GM19397 (cell line): ENCODE measurements at regions not wholly inside any gene's neighbourhood (a gene's known extent, or its start where the extent isn't known, plus 50 kb on each side); places are given as distances from the start of the nearest gene placed in this dataset.

ENCODE experiments used
- ATAC-seq: cut with Tn5 transposase; IDR thresholded peaks from one replicate; pipeline ENCODE4 v1.9.1; 2021; ENCODE audit warnings: mild to moderate bottlenecking, moderate library complexity; ENCODE audit not compliant: unreplicated experiment

DNA sequence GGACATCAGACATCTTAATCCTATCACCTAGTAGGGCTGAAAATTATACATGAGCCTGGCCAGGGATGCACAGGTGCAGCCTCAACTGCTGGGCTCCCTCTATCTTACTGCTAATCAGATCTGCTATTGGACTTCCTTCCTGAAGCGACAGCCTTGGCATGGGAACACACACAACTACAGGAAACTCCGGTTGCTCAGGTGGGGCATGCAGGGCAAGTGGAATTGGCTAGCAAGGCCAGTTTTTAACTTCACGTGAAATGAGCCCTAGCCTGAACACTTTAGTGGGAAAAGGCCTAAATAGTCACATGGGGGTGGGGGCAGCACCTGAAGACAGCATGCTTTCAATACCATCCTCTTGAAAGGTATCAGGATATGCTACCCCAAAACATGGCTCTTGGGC is 147.9 kb upstream of the NCKAP5 start:
- ATAC-seq = no peak

DNA sequence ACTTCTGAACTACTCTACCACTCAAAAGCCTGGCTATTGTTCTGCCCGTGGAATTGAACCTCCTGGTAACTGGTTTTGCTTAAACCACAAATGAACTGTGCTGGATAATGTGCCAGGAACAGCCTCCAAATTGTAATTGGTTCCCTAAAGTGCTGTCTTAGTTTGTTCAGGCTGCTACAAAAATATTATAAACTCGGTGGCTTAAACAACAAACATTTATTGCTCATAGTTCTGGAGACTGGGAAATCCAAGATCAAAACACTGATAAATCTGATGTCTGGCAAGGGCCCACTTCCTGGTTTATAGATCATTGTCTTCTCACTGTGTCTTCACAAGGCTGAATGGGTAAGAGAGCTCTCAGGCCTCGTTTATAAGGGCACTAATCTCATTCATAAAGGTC is 149.2 kb upstream of the NCKAP5 start:
- no peak for ATAC-seq

DNA sequence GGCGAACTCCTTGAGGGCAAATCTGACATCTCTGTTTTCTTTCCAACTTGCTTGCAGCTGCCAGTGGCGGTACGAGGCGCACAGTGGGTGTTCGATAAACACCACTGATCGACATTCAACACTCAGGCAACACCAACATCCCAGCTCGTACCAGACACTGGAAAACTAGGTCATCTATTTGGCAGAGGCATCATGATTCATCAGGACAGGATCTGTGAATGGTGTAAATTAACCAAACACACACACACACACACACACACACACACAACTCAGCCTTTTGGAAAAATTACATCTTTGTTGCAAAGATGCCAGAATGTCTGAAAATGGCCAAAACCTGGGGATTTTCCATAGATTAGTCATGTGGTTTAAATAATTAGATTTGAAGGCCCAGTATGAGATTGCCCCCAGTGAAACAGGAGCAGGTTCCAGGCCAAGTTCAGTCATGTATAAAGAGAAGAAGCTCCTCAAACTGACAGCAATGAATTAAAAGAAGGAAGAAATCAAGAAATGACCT is 150.5 kb upstream of the NCKAP5 start:
- no peak for ATAC-seq

DNA sequence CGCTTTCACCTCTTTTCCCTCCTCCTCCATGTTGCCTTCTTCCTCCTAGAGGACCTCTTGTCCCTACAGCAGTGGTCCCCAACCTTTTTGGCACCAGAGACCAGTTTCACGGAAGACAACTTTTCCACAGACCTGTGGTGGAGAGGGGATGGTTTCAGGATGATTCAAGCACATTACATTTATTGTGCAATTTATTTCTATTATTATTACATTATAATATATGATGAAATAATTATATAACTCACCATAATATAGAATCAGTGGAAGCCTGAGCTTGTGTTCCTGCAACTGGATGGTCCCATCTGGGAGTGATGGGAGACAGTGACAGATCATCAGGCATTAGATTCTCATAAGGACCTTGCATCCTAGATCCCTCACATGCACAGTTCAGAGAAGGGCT is 152.2 kb upstream of the NCKAP5 start:
- no peak for ATAC-seq

DNA sequence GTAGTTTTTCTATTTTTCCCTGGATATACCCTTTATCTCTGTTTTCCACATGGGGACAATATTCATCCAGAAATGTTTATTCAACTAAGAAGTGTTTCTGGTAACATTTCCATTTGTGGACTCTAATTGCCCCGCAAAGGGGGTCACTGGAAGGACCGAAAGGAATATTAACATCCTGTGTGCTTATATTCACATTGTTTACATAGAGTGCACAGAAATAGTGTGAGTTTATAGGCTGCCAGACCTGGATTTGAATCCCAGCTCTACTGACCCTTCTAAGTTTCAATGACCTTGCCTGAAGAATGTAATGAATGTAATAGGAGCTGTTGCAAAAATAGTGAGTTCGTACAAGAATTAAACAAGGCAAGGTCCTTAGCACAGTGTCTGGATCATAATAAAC is 152.9 kb upstream of the NCKAP5 start:
- no peak for ATAC-seq

DNA sequence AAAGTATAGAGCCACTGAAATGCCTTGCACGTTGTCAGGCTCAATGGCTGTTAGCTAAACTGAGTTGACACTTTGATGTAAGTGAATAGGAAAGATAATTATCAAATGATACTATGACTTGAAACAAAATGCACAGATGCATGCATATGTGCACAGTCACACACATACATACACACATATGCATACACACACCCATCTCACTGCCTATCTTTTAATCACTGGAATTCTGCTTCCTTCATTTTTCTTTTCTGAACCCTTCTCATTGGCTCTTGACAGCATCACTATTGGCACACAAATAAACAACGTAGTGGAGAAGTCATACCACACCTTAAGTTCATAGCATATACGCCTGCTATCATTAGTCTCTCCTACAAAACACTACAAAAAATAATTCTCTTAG is 154.9 kb upstream of the NCKAP5 start:
- ATAC-seq = no peak

DNA sequence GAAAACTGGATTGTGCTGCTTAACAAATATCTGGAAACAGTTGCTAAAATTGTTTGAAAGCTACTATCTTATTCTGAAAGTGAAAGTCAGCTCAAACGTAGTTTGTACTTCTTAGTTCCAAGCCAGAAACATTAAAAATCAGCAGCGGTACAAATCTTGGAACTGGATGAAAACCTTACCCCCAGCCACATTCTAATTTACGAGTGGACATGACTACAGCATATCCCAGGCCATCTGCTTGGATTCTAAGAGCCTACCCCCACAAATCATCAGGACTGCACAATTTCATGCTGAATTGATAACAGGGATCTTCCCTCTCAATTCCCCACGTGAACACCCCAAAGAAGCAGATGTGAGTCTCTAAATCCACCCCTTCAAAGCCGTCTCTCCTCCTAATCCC is 158.7 kb upstream of the NCKAP5 start:
- no peak for ATAC-seq

DNA sequence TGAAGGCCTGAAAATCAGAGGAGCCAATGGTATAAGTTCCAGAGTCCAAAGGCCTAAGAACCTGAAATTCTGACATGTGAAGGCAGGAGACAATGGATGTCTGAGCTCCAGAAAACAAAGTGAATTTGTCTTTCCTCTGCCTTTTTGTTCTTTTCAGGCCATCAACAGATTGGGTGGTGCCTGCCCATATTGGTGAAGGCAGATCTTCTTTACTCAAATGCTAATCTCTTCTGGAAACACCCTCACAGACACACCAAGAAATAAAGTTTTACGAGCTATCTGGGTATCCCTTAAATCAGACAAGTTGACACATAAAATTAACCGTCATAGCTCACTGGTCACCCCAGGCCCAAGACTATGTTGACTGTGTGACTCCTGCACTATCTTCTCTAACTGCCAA is 163.8 kb upstream of the NCKAP5 start:
- ATAC-seq = no peak

DNA sequence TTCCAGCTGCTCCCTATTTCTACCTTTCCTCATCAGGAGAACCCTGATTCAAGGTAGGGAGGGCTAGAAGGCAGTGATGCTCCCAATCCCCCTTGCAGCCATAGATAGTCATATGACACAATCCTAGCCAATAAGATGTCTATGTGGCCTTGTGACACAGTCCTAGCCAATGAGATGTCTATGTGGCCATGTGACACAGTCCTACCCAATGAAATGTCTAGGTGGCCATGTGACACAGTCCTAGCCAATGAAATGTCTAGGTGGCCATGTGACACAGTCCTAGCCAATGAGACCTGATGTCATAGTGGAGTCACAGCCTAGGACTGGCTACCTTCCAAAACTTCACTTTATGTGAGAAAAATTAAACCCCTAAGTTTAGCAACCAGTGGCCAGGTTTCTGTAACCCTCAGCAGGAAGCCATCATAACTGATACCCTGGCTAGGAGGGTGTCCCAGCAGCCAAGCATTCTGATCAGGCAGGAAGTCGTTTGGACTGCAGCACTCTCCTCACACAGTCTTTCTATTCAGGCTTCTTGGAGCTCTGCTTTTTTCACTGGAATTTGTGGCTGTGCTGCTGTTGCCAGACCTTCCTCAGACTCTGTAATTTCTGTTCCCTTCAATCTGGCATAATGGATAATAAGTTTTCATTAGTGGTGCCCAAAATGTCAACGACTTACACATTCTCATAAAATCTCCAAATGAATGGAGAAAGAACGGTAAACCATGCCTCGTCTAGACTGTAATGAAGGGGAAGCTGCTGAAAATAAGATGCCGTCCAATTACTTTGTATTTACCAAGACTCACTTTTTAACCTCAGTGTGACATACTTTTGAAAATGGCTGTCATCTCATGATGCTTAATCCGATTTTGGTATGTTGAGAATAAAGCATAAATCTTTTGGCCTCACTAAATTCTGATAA is 165.0 kb upstream of the NCKAP5 start:
- ATAC-seq = no peak

DNA sequence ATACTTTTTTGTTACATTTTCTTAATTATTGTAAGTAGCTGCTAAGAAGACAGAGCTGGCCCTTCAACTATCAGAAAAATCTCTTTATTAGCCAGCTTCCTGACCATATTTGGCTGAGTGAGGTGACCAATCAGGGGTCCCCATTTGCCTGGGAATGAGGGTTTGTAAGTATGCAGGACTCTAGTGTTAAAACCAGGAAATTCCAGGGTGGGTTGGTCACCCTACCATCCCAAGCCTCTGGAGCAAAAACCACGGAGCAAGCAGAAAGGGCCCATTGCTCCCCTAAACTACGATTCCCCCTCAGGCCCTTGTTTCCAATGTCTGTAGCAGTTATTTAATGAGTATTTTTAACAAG is 165.6 kb upstream of the NCKAP5 start:
- ATAC-seq = no peak

DNA sequence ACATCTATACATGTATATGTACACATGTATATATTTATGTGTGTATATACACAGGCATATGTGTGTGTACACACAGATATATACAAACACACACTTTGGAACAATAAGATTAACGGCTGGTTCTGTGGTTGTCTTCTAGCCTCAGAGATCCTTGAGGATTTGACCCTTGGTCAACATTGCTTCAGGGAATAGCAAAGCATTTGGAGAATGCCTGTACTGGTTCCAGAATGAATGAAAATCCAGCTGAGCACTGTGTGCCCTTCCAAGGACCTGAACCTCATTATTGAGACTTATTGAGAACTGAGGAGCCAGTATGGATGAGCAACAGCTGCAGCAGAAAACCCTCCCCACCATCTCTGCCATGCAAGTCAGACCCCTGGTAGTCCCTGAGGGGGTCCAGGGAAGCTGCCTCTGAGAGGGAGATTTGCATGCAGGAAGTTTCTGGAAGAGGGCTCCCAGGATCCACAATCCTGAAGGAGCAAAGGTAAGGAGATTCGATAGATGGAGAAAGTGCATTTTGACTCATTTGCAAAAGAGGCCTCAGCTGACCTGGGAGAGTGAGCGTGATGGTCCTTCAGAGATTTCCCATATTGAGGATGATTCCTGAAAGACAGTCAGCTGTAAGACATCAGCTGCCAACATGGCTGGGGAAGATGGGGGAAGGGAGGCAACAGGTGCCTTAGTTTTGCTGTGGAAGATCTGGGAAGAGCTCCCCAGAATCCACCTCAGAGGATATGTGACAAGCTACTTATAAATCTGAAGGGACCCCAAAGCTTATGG is 166.6 kb upstream of the NCKAP5 start:
- ATAC-seq = no peak

DNA sequence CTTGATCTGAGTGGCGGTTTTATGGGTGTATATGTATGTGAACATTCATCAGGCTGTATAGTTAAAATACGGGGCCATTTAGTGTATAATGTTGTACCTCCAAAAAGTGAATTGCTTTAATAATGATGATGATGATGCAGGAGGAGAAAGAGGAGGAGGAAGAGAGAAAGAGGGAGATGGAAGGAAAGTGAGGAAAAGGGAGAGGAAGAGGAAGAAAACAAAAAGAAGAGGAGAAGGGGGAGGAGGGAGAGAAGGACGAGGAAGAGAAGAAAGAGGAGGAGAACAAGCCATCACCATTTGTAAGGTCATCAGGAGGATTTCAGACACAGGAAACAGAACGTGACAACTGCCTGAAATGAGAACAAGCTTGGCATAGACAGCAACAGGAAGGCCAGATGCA is 168.4 kb upstream of the NCKAP5 start:
- no peak for ATAC-seq

DNA sequence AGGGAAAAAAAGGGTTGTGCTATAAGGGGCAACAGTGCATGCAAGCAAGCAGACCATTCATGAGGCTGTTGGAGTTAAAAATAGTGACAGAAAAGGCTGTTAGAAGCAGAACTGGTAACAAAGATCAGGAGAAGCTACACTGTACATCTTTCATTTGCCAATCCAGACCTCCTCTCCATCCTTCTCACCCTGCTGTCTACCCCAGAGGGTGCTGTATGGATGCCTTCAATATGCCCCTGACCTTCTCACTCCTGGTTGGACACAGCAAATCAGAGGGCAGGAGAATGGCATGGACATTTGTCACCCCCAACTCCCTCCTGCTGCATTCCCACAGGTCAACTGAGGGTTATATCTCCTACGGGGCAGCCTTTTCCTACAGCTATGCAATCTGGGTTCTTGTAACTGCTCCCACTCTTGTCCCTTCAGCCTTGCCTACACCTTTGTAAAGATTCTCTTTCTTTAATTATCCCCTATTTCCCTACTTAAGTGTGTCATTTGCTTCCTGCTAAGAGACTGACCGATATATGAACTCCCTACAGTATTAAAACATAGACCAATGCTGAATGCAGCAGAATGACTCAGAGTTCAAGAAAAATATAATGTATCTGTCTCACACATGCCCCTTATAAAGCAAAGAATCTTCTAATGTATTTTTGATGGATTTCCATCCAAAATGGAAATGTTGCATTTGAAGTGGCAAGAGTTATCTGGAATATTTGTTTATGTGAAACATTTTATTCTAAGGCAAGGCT is 169.2 kb upstream of the NCKAP5 start:
- no peak for ATAC-seq

DNA sequence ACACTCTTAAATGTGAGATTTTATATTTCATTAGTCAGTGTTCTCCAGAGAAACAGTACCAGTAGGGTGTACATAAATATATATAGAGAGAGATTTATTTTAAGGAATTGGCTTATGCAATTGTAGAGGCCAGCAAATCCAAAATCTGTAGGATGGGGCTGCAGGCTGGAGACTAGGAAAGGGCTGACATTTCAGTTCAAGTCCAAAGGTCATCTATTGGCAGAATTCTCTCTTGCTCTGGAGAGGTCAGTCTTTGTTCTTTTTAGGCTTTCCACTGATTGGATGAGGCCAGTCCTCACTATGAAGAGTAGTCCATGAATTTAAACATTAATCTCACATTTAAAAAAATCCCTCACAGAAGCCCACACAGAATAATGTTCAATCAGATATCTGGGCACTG is 170.8 kb upstream of the NCKAP5 start:
- no peak for ATAC-seq

DNA sequence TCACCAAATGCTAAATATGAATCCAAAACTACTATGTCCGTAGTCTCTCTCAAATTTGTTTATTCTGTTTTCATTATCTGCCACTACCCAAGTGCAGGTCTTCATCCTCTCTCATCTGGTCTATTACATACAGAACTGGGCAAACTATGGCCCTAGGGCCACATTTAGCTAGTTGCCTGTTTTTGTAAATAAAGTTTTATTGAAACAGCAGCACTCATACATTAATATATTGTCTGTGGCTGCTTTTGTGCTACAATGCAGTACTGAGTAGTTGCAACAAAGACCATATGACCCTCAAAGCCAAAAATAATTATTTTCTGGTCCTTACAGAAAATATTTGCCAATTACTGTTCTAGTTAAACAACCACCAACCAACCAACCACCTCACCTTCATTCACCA is 172.2 kb upstream of the NCKAP5 start:
- no peak for ATAC-seq

DNA sequence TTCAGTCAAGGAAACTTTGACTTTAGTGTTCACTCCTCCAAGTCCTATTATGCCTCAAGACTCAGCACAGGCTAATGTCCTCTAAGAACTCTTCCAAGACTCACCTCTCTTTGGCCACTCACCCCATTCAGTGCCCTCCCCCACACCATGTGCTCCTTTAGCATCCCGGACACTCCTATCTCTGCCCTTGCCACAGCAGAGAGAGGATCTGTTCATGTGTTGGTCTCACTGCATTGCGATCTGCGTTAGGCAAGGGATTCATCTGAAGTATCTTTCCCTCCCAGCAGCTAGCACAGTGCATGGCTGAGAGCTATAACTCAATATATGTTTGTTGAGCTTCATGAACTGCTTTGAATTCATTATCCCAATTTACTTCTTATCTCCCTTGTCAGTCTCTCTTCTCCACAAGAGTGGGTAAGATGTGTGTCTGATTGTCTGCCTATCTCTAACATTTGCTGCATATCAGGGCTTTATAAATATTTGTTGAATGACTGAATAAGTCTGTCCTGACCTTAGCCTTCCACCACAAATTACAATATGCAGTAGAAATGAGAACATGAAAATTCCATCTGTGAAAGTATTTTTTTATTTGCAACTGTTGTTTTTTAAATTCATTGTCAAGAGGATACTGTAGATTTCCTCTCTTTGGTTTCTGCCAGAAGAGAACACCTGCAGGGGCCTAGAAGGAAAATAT is 179.9 kb upstream of the NCKAP5 start:
- no peak for ATAC-seq

DNA sequence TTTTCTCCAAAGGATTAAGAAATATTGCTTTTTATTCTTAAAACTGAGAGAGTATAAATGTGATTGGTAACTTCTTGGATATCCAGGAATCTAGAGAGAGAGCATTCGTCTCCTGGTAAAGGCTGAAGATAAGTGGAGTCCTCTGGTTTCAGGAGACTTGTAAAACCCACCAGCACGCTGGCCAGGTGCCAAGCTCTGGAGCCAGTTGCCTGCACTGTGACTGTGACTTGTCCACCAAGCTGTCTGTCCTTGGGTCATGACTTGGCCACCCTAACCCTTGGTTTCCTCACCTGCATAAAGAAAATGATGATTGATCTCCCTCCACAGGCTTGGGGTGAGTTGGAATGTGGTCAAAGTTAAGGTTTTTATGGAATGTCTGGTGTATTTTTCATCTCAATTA is 185.4 kb upstream of the NCKAP5 start:
- no peak for ATAC-seq

DNA sequence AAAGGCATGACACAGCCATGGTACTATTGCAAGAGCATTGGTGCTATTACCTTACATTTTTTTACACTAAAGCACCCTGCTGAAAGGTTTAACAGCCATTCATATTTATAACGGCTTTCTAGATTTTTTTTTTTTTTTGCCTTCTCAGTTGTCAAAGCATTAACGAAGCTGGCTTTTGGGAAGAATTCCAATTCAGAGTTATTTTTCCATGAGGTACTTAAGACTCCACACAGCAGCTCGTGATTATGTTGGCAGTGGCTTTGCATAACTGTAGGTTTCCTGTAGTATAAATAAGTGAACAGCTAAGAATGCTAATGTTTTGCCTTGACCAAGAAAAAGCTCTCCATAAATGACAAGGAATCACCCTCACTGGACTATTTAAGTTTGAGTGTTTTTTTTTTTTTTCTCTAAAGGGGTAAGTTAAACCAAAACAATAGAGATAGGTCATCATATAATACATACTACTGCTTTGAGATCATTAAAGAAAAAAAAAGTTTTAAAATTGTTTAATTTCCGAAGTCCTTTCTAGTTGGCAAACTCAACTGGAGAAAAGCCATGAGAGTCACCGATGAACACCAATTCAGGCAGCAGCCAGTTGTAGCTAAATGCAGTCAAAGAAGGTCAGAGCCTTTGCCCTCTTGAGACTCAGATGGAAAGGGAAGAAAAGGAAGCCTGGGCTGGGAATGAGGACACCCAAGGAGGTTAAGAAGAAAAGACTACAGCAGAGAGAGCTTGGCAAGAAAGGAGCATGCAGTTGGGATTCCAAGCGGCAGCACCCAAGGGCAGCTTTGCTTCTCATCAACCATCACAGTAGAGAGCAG is 187.4 kb upstream of the NCKAP5 start:
- ATAC-seq = no peak

DNA sequence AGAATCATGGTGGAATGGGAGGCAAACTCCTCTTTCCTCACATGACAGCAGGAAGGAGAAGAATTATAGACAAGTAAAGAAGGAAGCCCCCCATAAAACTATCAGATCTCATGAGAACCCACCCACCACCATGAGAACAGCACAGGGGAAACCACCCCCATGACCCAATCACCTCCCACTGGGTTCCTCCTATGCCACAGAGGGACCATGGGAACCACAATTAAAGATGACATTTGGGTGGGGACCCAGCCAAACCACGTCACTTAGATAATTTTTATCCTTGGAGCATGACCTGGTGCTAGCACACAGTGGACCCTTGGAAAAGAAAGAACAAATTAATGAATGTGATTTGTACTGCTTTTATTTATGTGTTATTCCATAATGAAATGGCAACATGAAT is 188.6 kb upstream of the NCKAP5 start:
- ATAC-seq = no peak

DNA sequence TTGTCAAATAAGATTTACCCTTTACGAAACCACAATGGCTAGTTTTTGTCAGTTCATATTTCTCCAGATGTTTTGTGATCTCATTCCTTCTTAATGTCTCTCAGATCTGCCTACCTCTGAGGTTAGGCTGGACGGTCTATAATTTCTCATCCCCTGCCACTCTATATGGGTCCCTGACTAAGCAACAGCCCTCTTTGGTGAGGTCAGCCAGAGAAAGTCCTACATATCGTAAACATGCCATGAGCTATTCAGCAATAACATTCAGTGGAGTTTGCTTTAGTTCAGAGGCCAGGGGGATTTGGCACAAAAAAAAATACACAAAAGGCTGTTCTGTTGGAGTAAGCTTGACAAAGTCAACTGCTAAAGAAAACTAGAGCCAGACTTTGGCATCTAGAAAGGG is 192.1 kb upstream of the NCKAP5 start:
- ATAC-seq = no peak
